T47D (cell line): ENCODE measurements at regions not wholly inside any gene's neighbourhood (a gene's known extent, or its start where the extent isn't known, plus 50 kb on each side); places are given as distances from the start of the nearest gene placed in this dataset.
"Not testable (repeated sequence)": the region's sequence is repeated elsewhere in the genome, so short reads cannot be mapped to it uniquely, and the experiment has no call there.

ENCODE experiments used
- DNase-seq, 2 experiments: peaks; one replicate each; pipeline versions ENCODE4 v3.0.0 to v3.0.0-alpha.2; 2011 to 2012; ENCODE audit warnings: low read depth in 1 of 2, low spot score in 1 of 2
- JUND ChIP-seq: IDR thresholded peaks from 2 replicates; pipeline ENCODE4 v1.6.1; 2012; ENCODE audit warnings: low read depth
- in situ Hi-C: cut with HindIII; loops from 2 replicates; pipeline ENCODE4 v1.10.0; 2016; ENCODE audit warnings: low sequenced_read_pairs, low pct_unique_long_range_greater_than_20kb

- TF ChIP-seq JUND = no peak
- in situ Hi-C loops = no loop called here
- DNase-seq = no peak
These were observed 122.8 kb upstream of the RAB4A start for GRCh38 chr1:229148041-229148671.

GRCh38 chr1:229148743-229149142, 122.2 kb upstream of the RAB4A start:
- DNase-seq = no peak
- in situ Hi-C loops = no loop called here
- TF ChIP-seq JUND = no peak

- DNase-seq = no peak
- in situ Hi-C loops = no loop called here
- TF ChIP-seq JUND = no peak
These were observed 121.5 kb upstream of the RAB4A start for GRCh38 chr1:229149435-229149834.

- in situ Hi-C loops = no loop called here
- DNase-seq = no peak
- TF ChIP-seq JUND = no peak
These were observed 120.4 kb upstream of the RAB4A start for GRCh38 chr1:229150518-229150917.

- DNase-seq, in situ Hi-C loops: not testable (repeated sequence)
These were observed 119.5 kb upstream of the RAB4A start for GRCh38 chr1:229151412-229151811.

GRCh38 chr1:229152311-229152710, 118.6 kb upstream of the RAB4A start:
- no peak for TF ChIP-seq JUND
- DNase-seq = no peak
- in situ Hi-C loops = no loop called here

GRCh38 chr1:229153955-229154548, 116.9 kb upstream of the RAB4A start:
- no peak for TF ChIP-seq JUND
- peak; percentile 25 to 59 for DNase-seq

GRCh38 chr1:229154811-229155210, 116.1 kb upstream of the RAB4A start:
- in situ Hi-C loops = no loop called here
- DNase-seq = no peak
- TF ChIP-seq JUND = no peak

More at GRCh38 chr1:229153955-229154548, 116.9 kb upstream of the RAB4A start:
- in situ Hi-C loops = no loop called here

- no peak for TF ChIP-seq JUND
- in situ Hi-C loops = no loop called here
- no peak for DNase-seq
These were observed 115.4 kb upstream of the RAB4A start for GRCh38 chr1:229155472-229155871.

- peak; percentile 63 to 75 for DNase-seq
- in situ Hi-C loops = no loop called here
- TF ChIP-seq JUND = no peak
These were observed 114.0 kb upstream of the RAB4A start for GRCh38 chr1:229156872-229157271.

- in situ Hi-C loops = no loop called here
- TF ChIP-seq JUND = no peak
- DNase-seq = no peak
These were observed 113.4 kb upstream of the RAB4A start for GRCh38 chr1:229157480-229157879.

- in situ Hi-C loops = no loop called here
These were observed 112.5 kb upstream of the RAB4A start for GRCh38 chr1:229158341-229158921.

GRCh38 chr1:229158927-229159326, 112.0 kb upstream of the RAB4A start:
- TF ChIP-seq JUND = no peak
- in situ Hi-C loops = no loop called here
- DNase-seq = no peak

More at GRCh38 chr1:229158341-229158921, 112.5 kb upstream of the RAB4A start:
- DNase-seq = no peak
- TF ChIP-seq JUND = no peak
